ENCODE measurements at regions not wholly inside any gene's neighbourhood (a gene's known extent, or its start where the extent isn't known, plus 50 kb on each side); places are given as distances from the start of the nearest gene placed in this dataset.

- TF ChIP-seq POLR2A (IDR thresholded peaks at IDR 0.05), result no peak
- TF ChIP-seq, protein P1, sequence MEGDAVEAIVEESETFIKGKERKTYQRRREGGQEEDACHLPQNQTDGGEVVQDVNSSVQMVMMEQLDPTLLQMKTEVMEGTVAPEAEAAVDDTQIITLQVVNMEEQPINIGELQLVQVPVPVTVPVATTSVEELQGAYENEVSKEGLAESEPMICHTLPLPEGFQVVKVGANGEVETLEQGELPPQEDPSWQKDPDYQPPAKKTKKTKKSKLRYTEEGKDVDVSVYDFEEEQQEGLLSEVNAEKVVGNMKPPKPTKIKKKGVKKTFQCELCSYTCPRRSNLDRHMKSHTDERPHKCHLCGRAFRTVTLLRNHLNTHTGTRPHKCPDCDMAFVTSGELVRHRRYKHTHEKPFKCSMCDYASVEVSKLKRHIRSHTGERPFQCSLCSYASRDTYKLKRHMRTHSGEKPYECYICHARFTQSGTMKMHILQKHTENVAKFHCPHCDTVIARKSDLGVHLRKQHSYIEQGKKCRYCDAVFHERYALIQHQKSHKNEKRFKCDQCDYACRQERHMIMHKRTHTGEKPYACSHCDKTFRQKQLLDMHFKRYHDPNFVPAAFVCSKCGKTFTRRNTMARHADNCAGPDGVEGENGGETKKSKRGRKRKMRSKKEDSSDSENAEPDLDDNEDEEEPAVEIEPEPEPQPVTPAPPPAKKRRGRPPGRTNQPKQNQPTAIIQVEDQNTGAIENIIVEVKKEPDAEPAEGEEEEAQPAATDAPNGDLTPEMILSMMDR (IDR thresholded peaks at IDR 0.05), result no peak
Measured at GRCh38 chr20:10984294-10984693, 310.5 kb upstream of the JAG1 start.

All from Peyer's patch (tissue), 4 donors.